ENCODE measurements at regions not wholly inside any gene's neighbourhood (a gene's known extent, or its start where the extent isn't known, plus 50 kb on each side); places are given as distances from the start of the nearest gene placed in this dataset.

DNA sequence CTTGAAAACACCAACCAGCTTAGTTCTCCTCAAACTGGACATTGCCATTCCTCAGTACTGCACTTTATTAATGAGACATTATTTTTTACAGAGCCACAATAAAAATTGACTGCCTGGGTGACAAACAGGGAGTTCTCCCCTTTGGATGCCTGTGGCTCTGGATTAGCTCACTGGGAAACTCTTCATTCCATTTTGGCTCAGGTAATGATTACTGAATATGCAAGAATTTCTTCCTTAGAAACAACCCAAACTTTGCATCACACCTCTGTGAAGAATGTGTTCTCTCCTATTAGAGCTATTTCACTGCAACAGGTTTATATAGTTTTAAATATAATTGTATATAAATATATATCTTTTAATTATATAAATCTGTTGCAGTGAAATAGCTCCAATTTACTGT is 2065.8 kb downstream of the ARAP2 start:
- ATAC-seq (ENCODE audit: poor library complexity) (no peak), DNase-seq (no peak)
- intact Hi-C loops (cut with DNase I) = no loop called here

DNA sequence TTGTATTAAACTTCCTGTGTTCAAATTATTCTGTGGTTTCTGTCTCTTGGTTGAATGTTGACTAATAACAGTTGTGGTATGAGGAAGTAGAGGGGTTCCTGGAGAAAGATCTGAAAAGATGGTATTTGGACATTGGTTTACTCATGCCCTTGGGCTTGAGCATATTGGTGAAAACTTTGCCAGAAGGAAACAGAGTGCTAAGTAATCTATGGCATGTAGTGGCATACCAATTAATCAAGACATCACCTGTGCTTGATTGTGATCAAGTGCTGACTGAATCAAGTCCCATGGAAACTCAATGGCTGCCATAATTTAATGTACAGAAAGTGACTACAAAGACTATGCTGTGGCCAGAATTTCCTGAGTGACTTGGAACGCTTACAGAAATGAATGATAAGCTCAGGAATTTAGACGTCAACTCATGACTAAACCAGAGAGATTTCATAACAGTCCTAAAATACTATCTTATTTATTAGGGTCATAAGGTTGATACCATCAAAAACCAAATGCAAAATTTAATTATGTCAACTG is 2062.9 kb downstream of the ARAP2 start:
- intact Hi-C loops (cut with DNase I) = no loop called here
- DNase-seq = no peak
- ATAC-seq (ENCODE audit: poor library complexity) = no peak

DNA sequence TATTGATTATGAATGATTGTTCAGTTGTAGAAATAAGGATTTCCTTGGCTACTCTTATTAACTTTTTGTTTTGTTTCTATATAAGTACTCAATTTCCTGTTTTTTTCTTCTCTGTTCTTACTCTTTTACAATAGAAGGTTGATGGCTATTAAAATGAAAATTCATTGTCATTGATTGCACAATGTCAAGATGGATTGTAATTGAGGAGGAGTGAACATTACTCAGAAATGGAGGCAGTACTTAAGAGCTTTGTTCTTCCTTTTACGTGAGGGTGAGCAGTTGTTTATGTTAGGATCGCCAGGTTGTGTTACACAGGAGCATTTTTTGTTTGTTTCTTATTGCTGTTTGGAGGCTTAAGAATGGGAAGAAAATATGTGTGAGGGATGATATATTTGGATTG is 2062.4 kb downstream of the ARAP2 start:
- no peak for ATAC-seq (ENCODE audit: poor library complexity)
- intact Hi-C loops (cut with DNase I) = no loop called here
- no peak for DNase-seq

DNA sequence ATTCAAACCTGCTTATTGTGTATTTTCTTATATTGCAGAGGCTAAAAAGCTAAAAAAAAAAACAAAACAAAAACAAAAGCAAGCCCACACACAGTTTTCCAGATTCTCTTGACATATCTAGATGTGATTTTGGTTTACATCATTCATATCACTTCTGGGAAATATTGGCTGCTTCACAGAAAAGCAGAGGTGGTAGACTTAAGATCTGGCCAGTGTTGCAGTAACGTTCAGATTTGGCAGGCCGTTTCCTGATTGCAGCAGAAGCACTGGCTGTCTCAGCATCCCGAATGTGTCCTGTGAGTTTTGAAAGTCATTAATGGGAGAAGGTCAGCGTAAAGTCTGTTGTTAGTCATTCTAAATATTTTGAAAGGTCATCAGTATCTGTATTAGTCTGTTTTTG is 2062.0 kb downstream of the ARAP2 start:
- intact Hi-C loops (cut with DNase I) = no loop called here

DNA sequence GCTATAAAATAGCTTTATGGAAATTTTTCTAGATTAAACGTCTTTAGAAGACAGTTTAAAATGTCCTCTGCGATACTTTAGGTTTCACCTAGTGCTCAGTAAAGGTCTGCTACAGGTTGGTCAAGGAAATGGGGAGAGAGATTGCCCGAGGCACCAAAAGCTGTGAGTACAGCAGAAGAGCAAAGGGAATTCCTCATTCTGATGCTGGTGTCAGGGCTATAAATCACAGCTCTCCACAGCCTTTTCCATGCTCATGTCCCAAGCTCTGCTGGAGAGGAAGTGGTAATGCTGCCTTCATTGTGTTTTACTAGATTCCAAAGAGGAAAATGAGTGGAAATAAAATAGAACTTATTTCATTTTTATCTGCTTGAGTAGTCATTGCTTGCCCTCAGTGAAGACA is 2060.4 kb downstream of the ARAP2 start:
- intact Hi-C loops (cut with DNase I) = no loop called here
- DNase-seq (no peak), ATAC-seq (ENCODE audit: poor library complexity) (no peak)

More for the DNA sequence above, 2062.0 kb downstream of the ARAP2 start:
- peak; percentile 30 for DNase-seq
- no peak for ATAC-seq (ENCODE audit: poor library complexity)

DNA sequence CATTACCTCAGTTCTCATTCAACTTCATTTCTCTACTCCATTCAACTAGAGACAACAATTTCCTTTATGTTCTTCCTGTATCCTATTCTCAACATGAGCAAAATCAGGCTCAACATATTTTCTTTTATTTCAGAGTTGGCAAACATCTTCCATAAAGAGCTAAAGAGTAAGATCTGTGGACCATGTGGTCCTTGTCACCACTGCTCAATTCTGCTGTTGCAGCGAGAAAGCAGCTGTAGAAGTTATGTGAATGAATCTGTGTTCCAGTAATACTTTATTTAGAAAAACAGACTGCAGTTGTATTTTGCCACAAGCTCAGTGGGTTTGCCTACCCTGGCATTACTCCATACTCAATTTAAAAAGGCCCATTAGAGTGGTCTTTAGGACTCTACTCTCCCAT is 2057.3 kb downstream of the ARAP2 start:
- intact Hi-C loops (cut with DNase I) = no loop called here
- no peak for DNase-seq
- ATAC-seq (ENCODE audit: poor library complexity) = no peak

DNA sequence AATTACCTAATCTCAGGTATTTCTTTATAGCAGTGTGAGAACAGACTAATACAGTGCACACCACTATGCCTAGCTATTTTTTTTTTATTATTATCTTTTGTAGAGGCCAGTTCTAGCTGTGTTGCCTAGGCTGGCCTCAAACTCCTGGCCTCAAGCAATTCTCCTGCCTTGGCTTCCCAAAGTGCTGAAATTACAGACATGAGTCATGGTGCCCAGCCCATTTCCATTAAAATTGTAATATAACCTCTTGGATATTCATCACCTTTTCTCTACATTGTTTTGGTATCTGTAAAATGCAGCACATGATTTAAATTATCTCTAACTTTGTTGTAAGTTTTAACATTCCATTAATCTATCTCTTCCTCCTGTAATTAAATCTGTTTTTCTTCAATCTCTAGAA is 2052.9 kb downstream of the ARAP2 start:
- ATAC-seq (ENCODE audit: poor library complexity) = no peak

DNA sequence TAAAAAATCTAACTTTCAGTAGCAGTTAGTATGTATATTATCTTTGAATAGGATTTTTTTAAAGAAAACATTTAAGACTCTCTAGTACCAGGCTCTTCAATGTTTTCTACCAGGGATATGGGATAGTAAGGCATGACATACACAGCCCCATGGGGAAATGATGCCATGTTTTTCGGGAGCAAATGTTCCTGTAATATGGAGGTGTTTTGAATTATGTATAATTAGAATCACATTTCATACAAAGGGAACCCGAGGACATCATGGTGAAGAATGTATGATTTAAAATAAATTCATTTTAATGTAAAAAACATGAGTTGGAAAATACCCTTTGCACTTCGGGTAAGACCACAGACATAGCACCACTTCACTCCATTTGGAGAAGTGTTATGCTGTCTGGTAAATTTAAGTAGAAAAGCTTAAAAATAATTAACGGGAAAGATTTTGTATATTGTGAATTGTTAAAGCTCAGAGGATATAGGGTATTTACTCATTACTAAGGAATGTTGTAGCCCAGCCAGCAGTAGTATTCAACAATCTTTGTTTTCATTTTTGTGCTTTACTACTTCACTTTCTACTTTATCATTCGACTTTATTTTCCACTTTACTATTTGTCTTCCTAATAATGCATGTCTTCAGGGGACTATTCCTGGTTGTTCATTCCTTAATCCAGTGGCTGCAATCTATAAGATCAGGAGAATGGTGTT is 2050.7 kb downstream of the ARAP2 start:
- intact Hi-C loops (cut with DNase I) = no loop called here

More for the DNA sequence above, 2052.9 kb downstream of the ARAP2 start:
- no peak for DNase-seq
- intact Hi-C loops (cut with DNase I) = no loop called here

DNA sequence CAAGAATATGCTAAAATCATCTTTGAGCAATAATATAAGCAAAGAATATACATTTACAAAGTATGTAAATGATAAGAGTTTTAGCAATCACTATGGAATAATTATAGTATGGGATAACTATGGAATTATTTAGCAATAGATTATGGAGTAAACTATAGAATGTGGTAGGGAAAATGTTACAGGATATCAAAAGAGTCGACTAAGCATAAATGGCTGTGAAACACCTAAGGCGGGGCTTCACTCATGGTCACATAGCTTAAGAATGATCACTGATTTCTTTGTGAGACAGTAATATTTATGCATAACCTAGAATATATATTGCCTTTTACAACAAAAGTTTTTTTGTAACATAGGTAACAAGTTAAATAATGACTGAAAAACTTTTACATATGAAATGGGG is 2049.7 kb downstream of the ARAP2 start:
- intact Hi-C loops (cut with DNase I) = no loop called here
- ATAC-seq (ENCODE audit: poor library complexity) (no peak), DNase-seq (no peak)

More for the DNA sequence above, 2050.7 kb downstream of the ARAP2 start:
- DNase-seq (no peak), ATAC-seq (ENCODE audit: poor library complexity) (no peak)

DNA sequence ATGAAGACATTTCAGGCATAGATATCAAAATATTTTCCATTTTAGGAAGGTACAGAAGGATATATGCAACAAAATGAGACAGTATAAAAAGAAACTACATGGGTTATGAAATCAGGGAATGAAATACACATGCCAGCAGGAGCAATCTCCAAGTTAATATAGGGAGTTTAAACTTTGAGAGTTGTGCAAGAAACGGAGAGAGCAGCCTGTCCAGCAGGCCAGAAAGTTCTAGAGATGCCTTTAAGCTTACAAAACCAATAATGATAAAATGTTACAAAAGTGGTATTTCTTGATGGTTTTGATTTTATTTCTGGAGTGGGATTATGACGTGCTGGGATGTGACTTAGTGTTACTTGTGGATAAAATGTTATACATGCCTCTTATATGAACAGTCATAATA is 2047.9 kb downstream of the ARAP2 start:
- no peak for ATAC-seq (ENCODE audit: poor library complexity)
- intact Hi-C loops (cut with DNase I) = no loop called here
- DNase-seq = no peak

DNA sequence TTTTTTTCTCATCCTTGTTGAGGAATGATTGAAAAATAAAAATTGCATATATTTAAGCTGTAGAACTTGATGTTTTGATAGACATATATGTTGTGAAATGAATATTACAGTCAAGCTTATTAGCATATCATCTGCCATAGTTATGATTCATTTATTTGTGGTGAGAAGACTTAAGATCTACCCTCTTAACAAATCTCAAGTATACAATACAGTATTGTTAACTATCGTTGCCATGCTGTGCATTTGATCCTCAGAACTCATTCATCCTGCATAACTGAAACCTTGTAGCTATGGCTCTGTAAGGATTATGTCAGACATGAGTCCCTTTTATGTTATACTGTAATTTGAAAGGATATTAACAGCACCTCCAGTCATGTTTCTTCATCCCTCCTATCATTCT is 2045.3 kb downstream of the ARAP2 start:
- intact Hi-C loops (cut with DNase I) = no loop called here
- DNase-seq (no peak), ATAC-seq (ENCODE audit: poor library complexity) (no peak)

DNA sequence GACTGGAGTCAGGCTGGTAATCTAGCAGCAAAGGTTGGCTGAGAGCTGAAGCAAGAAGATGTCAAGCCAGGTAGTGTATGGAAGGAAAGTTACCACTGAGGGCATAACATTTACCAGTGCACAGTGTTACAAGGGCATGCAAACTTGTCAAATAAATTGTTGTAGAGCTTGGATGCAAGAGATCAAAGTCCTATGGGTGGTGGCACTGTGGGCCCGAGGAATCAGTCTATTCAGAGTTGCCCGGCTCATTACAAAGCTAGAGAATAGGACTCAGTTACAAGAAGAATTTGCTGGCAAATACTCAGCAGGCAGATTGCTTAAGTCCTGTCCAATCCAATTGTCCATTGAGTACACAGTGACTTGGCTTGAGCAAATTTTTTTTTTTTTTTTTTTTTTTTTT is 2043.8 kb downstream of the ARAP2 start:
- intact Hi-C loops (cut with DNase I) = no loop called here
- DNase-seq (no peak), ATAC-seq (ENCODE audit: poor library complexity) (no peak)

DNA sequence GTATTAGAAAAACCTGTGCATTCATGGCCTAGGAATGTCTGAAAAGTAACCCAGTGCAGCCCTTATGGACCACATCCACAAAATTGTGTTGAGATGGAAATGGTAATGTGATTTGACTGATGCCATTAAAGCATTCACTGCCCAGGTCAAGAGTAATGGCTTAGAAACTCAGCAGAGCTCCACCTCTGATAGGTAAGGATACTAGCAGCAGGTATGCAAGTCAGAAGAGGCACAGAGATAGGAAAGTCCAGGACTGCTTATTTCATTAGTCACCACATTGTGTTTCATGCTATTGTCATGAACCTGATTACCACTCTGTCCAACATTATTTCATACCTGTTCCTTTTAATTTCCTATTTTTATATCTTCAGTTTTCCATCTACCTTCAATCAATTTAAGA is 2042.2 kb downstream of the ARAP2 start:
- intact Hi-C loops (cut with DNase I) = no loop called here
- DNase-seq (no peak), ATAC-seq (ENCODE audit: poor library complexity) (no peak)

DNA sequence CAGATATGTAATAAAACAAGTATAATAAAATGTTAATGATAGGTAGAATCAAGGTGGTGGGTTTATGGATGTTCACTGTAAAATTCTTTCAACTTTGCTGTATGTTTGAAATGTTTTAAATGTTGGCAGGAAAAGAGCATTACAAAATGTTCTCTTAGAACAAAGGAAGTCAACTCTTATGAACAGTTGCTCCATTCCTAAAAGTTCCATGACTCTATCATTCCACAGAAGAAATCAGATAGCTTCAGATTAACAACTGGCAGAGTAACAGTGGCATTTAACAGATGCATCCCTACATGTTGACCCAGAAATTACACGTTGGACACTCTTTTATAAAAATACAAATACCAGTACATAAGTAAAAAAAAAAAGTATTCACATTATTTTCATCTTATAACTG is 2023.7 kb downstream of the ARAP2 start:
- no peak for ATAC-seq (ENCODE audit: poor library complexity)
- intact Hi-C loops (cut with DNase I) = no loop called here
- DNase-seq = no peak

DNA sequence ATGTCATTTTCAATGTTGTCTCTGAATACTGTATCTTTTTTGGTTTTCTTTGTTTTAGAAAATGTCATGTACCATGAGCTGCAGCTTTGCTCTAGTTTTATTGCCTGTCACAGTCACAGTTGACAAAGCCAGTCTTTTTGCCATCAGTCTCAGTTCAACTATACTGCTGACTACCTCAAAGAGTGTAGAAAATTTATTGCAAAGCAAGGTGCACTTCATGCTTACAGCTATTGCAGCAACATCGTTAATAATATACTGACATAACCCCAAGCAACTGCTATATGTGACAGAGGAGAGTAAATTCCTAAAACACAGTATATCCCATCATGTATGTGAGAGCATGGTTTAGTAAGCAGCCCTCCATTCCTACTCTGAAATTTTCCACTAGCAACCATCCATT is 2022.3 kb downstream of the ARAP2 start:
- no peak for DNase-seq
- no peak for ATAC-seq (ENCODE audit: poor library complexity)
- intact Hi-C loops (cut with DNase I) = no loop called here

DNA sequence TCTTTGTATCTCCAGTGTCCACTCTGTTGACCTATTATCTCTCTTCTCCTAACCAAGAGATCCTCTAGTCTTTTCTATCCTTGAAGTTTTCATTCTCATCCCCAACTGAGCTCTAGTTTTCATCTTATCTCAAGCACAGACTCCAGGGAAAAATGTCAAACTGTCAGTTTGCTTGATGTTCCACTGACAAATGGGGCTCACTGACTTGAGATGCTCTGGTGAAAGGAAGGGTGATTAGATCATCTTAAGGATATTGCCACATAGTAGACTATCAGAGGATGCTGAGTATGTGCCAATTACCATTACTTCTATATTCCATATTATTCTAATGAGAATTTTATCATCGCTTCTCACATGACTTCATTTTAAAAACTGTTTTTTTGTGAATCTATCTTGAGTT is 2008.2 kb downstream of the ARAP2 start:
- ATAC-seq (ENCODE audit: poor library complexity) (no peak), DNase-seq (no peak)
- intact Hi-C loops (cut with DNase I) = no loop called here

DNA sequence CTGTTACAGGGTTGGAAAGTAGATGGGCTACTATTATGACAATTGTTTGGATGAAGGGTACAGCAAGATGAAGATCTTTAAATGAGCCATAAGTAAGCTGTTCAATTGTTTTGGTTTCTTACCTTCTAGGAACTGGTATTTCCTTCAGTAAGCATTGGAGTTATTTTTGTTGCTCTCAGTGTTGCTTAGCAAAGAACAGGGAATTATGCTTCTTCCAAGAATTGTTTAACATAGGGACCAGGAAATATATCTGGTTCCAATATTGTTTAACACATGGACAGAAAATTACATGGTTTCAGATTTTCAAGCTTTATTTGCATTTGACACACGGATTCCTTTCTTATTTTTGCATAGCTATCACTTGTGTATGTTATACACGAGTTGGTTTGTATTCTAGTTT is 1999.0 kb downstream of the ARAP2 start:
- no peak for DNase-seq
- no peak for ATAC-seq (ENCODE audit: poor library complexity)
- intact Hi-C loops (cut with DNase I) = no loop called here

DNA sequence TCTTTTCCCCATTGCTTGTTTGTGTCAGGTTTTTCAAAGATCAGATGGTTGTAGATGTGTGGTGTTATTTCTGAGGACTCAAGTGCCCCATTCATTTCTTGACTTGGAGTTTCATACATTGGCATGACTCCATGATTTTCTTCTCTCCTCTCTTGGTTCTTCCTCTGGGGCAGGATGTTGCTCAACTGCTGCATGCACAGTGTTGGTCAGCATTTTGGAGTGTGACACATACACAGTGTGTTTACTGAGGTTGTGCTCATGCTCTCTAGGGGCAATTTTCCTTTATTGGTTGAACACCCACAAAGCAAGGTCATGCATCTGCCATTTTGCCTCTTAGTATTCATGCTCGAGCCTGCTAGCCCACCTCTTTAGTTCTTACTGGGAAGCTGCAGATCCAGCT is 1993.8 kb downstream of the ARAP2 start:
- DNase-seq = no peak
- no peak for ATAC-seq (ENCODE audit: poor library complexity)
- intact Hi-C loops (cut with DNase I) = no loop called here

DNA sequence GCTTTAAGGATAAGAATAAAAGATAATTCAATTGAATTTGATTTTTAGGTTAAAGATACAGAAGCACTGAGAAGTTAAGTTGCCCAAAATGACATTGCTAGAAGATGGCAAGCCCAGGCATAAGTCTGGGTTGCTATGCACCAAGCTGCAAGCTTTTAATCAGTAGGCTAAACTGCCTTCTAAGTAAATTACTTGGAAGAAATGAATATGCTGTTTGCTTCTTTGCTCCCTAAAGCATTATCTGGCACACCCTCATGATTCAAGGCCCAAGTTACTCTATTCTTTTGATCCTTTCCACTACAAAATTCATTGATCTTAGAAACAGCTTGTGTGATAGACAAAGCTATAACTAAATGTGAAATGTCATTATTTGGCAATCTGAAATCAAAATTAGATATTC is 1991.1 kb downstream of the ARAP2 start:
- ATAC-seq (ENCODE audit: poor library complexity) (no peak), DNase-seq (no peak)
- intact Hi-C loops (cut with DNase I) = no loop called here

DNA sequence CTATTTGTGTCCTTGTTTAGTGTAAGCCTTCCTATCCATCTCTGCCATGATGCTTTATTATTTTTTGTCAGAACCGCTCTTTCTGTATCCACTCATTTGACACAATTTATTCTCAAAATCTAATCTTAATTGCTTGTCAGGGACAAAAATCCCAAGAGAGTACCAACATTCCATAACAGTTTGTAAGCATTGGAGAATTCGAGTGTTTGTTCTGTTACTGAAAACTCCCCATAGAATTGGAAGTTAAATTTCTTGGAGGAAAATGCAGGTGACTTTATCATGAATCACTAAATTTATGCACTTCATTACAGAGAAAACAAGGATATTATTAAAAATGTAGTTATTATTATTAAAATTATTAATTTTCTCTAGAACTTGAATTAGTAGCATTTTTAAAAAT is 1986.1 kb downstream of the ARAP2 start:
- no peak for ATAC-seq (ENCODE audit: poor library complexity)
- intact Hi-C loops (cut with DNase I) = no loop called here
- no peak for DNase-seq

DNA sequence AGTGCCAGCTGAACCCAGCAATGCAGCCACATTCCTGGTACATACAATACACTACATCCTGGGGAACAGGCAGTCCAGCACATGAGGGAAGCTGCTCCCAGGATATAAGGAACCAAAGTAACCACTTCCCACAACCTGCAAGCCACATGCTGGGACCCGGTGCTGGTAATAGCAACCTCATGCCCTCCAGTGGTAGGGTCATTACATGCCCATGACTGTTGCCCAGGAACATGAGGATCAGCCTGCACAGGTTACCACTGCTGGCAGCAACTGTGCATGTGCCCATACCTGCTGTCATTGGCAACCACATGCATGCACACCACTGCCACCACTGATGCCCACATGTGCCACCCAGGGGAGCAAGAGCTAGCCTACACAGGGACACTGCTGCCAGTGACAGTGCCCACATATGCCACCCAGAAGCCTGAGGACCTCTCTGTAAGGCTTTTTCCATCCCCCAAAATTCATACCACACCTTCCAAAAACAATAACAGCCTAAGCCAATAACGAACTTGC is 1982.5 kb downstream of the ARAP2 start:
- DNase-seq (no peak), ATAC-seq (ENCODE audit: poor library complexity) (no peak)
- intact Hi-C loops (cut with DNase I) = no loop called here
